ENCODE measurements at regions not wholly inside any gene's neighbourhood (a gene's known extent, or its start where the extent isn't known, plus 50 kb on each side); places are given as distances from the start of the nearest gene placed in this dataset.

DNA sequence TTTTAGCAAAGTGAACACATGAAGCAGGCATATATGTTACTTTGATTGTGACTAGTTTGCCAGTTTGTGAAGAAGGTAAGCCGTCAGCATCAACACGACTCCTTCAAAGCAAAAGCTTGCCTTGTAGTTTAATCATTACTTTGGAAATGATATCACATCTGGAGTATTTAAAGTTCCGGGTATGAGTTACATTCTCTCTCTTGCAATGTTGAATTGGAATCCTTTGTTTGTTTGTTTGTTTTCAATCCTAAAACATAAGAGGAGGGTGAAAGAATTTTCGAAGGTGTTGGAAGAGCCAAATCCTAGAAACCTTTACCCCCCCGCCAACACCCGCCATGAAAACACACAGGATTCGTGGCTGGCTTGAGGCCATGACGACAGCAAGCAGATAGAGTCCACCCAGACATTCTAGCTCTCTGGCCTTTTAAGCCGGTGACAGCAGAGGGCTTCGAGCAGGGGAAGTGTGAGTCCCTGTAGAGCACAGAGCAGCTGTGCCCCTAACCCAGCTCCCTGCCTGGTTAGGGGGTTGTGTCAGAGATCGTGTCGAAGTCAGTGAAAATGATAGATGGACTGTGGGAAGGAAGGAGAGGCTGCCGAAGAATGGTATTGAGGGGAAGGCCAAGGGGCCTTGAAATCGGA is 103.8 kb upstream of the SMIM21 start:
- H3K27ac ChIP-seq (ENCODE audit: low read length): no peak overlapping the region
- ATAC-seq: peak in 1 of 2 donors; percentile 49

DNA sequence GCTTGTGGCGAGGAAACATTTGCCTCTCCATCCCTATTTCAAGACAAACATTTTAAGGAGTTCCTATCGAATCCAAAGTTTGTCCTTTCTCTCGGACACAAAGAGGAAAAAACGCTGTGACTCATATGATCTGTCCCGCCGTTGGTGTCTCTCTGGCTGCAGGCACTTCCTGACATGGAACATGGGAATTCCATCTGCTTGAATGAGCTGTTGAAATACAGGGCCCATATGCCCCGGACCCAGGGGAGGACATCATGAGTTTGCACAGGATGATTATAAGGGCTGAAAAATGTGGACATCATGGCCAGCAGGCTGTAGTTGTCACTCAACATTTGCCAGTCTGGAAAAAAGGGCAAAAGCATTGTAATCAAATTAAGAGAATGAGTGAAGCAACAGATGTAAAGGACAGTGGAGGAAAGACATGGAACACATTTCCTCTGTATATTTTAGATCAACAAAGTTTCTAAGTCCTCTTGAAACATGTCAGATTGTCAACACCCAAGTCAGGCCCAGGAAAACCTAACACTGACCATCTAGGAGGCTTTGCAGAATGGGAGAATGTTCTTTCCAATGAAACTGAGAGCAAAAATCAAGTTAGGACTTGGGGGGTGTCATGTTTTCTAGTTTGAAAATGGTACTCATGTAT is 103.2 kb upstream of the SMIM21 start:
- H3K4me1 ChIP-seq (ENCODE audit: control insufficient read depth, insufficient read depth, low read length): no peaks in the 10 kb centered on the region
- 51% methylated on average over 7 of the region's 7 CpGs for WGBS
- intact Hi-C loops (cut with DNase I): no loop called here
- no peak overlapping the region for H3K27ac ChIP-seq (ENCODE audit: low read length)
- H3K4me3 ChIP-seq (ENCODE audit: low read length): no peak overlapping the region
- ATAC-seq: peak; percentile 43 to 78
- no peaks in the 10 kb centered on the region for H3K9me3 ChIP-seq (ENCODE audit: control insufficient read depth, low read length)
- no peaks in the 10 kb centered on the region for H3K27me3 ChIP-seq (ENCODE audit: control insufficient read depth, insufficient read depth)
- peak in 2 of 3 donors; percentile 49 to 62 for DNase-seq

More for the DNA sequence above, 103.8 kb upstream of the SMIM21 start:
- H3K9me3 ChIP-seq (ENCODE audit: control insufficient read depth, low read length): no peaks in the 10 kb centered on the region
- 48% methylated on average over 14 of the region's 14 CpGs for WGBS
- H3K27me3 ChIP-seq (ENCODE audit: control insufficient read depth, insufficient read depth): no peaks in the 10 kb centered on the region
- no peak for DNase-seq
- H3K4me1 ChIP-seq (ENCODE audit: control insufficient read depth, insufficient read depth, low read length): no peaks in the 10 kb centered on the region
- no peak overlapping the region for H3K4me3 ChIP-seq (ENCODE audit: low read length)
- intact Hi-C loops (cut with DNase I): no loop called here

DNA sequence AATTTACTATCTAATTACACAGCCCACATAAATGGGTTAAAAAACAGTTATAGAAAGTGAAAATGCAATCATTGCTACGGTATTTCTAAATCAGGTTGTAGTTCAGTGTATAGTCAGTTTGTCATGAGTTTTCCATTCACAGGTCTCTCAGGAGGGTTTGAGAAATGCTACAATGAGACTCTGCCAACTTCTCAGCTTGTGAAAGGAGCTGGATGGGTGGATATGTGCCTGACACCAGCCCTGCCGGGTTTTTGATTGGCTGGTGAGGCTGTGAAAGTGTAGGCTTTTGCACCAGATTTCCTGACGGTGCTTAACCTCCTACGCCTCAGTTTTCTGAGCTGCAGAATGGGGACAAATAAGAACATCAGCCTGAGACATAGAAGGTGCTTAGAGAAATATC is 102.6 kb upstream of the SMIM21 start:
- intact Hi-C loops (cut with DNase I): no loop called here
- H3K9me3 ChIP-seq (ENCODE audit: control insufficient read depth, low read length): no peaks in the 10 kb centered on the region
- H3K4me3 ChIP-seq (ENCODE audit: low read length): no peak overlapping the region
- H3K27me3 ChIP-seq (ENCODE audit: control insufficient read depth, insufficient read depth): no peaks in the 10 kb centered on the region
- DNase-seq (no peak), ATAC-seq (no peak)
- no peak overlapping the region for H3K27ac ChIP-seq (ENCODE audit: low read length)
- WGBS: 46% methylated on average over 4 of the region's 4 CpGs
- no peaks in the 10 kb centered on the region for H3K4me1 ChIP-seq (ENCODE audit: control insufficient read depth, insufficient read depth, low read length)

DNA sequence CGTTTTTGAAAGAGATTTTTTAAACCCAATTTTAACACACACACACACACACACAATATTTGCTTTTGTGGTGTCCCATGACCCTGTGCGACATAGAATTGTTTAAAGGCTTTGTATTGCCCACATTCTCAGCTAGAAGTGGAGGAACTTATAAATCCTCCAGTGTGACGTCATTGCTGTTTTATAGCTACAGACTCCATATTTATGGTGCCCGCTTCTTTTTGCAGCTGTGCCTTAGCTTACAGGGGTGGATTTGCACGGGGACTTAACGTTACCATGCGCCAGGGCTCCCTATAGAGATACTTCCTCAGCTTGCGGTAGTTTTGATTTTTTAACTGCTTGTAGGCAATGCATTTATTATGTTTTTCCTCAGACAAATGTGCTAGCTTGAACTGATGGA is 101.9 kb upstream of the SMIM21 start:
- Histone ChIP-seq H3K9me3 (ENCODE audit: control insufficient read depth, low read length) (no peaks in the 10 kb centered on the region), H3K4me1 (ENCODE audit: control insufficient read depth, insufficient read depth, low read length) (no peaks in the 10 kb centered on the region), H3K27ac (ENCODE audit: low read length) (no peak overlapping the region), H3K27me3 (ENCODE audit: control insufficient read depth, insufficient read depth) (no peaks in the 10 kb centered on the region), H3K4me3 (ENCODE audit: low read length) (no peak overlapping the region)
- intact Hi-C loops (cut with DNase I): no loop called here
- WGBS: 84% methylated on average over 8 of the region's 8 CpGs
- ATAC-seq (no peak), DNase-seq (no peak)

DNA sequence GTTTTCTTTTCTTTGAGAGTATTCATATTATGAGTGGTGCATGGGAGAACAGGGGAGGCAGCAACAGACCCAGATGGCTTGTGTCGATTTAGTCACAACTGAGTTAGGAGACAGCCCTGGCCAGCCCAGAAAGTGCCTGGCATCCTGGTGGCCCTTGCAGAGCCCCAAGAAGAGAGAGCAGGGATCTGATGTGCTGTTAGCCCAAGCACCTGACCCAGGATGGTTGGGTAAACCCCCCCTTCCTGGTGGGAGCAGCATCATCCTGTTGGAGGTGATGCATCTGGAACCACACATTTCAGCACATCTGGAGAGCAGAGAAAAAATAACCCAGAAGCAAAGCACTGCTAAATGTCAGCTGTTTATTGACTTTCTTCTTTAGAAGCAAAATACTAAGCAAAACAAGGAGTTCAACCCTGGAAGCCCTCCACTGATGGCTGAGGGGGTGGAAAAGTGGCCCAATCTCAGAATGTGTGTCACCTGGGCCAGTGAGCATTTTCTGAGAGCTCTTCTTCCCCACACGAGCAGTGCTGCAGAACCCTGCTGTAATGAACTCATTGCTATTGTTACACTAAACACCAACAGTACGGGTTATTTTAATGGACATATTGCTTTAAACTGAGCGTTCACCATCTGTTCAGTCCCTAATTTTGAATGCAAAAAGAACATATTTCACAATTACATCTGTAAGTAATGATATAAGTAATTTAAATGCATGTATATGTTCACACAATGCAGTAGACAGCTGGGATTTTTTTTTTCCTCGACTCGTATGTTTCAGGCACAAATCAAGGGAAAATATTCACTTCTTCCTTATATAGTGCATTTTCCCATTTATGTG is 100.6 kb upstream of the SMIM21 start:
- Histone ChIP-seq H3K27me3 (ENCODE audit: control insufficient read depth, insufficient read depth) (no peaks in the 10 kb centered on the region), H3K9me3 (ENCODE audit: control insufficient read depth, low read length) (no peaks in the 10 kb centered on the region), H3K4me3 (ENCODE audit: low read length) (no peak overlapping the region), H3K4me1 (ENCODE audit: control insufficient read depth, insufficient read depth, low read length) (no peaks in the 10 kb centered on the region), H3K27ac (ENCODE audit: low read length) (no peak overlapping the region)
- intact Hi-C loops (cut with DNase I): no loop called here
- 77% methylated on average over 6 of the region's 6 CpGs for WGBS
- ATAC-seq (no peak), DNase-seq (no peak)

DNA sequence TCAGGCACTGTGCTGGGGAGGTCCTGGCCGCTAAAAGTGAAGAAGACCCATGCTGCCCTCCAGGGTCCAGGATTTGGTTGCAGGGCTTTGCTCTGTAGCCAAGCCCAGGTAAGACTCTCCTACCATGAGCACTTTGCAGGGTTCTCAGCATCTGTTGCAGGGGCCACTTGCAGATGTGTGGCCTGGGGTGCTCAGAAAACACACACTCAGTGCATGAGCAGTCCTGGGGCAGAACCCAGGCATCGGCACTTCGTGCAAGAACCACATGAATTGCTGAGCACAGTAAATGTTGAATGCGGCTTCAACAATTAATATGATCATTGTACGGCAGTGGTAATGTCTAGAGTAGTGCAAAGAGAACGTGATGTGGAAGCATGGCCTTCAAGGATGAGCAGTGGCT is 98.5 kb upstream of the SMIM21 start:
- 93% methylated on average over 6 of the region's 6 CpGs for whole genome bisulfite sequencing
- no peak overlapping the region for H3K27ac ChIP-seq (ENCODE audit: low read length)
- intact Hi-C loops (cut with DNase I): no loop called here
- H3K9me3 ChIP-seq (ENCODE audit: control insufficient read depth, low read length): no peaks in the 10 kb centered on the region
- no peaks in the 10 kb centered on the region for H3K27me3 ChIP-seq (ENCODE audit: control insufficient read depth, insufficient read depth)
- ATAC-seq: no peak
- no peak overlapping the region for H3K4me3 ChIP-seq (ENCODE audit: low read length)
- DNase-seq: no peak
- H3K4me1 ChIP-seq (ENCODE audit: control insufficient read depth, insufficient read depth, low read length): no peaks in the 10 kb centered on the region

DNA sequence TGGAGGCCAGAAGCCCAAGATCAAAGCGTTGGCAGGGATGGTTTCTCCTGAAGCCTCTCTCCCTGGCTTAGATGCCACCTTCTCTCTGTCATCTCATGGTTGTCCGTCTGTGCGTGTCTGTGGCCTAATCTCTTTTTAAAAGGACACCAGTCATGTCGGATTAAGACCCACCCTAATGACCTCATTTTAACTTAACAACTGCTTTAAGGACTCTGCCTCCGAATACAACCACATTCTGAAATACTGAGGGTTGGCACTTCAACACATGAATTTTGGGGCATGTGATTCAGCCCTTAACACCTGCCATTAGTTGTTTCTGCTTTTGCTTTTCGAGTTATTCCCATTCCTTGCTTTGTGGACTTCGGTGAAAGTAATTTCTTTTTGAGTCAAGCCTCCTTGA is 97.8 kb upstream of the SMIM21 start:
- Histone ChIP-seq H3K4me1 (ENCODE audit: control insufficient read depth, insufficient read depth, low read length) (no peaks in the 10 kb centered on the region), H3K27me3 (ENCODE audit: control insufficient read depth, insufficient read depth) (no peaks in the 10 kb centered on the region), H3K4me3 (ENCODE audit: low read length) (no peak overlapping the region), H3K9me3 (ENCODE audit: control insufficient read depth, low read length) (no peaks in the 10 kb centered on the region), H3K27ac (ENCODE audit: low read length) (no peak overlapping the region)
- ATAC-seq: no peak
- no peak for DNase-seq
- intact Hi-C loops (cut with DNase I): no loop called here
- WGBS: 88% methylated on average over 7 of the region's 7 CpGs

DNA sequence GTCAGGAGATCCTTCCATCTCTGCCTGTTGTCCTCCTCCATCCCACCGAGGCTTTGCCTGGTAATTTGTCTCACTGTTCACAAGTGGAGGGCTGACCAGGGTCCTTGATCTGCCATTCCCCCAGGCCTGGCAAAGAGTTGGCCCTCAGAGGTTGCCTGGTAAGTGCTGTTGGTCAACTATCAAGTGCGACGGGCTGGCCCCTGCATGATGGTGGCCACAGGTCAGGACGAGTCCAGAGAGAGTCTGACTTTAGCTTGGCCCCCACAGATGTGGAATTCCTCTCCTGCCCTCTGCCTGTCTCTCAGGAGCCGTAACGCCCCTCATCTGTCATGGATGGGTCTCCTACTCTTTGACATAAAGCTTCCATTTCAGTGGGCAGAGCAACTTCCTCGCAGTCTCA is 97.3 kb upstream of the SMIM21 start:
- DNase-seq (no peak), ATAC-seq (peak in 1 of 2 donors; percentile 14)
- Histone ChIP-seq H3K27me3 (ENCODE audit: control insufficient read depth, insufficient read depth) (no peaks in the 10 kb centered on the region), H3K4me3 (ENCODE audit: low read length) (no peak overlapping the region), H3K9me3 (ENCODE audit: control insufficient read depth, low read length) (no peaks in the 10 kb centered on the region), H3K27ac (ENCODE audit: low read length) (no peak overlapping the region), H3K4me1 (ENCODE audit: control insufficient read depth, insufficient read depth, low read length) (no peaks in the 10 kb centered on the region)
- 89% methylated on average over 7 of the region's 7 CpGs for WGBS
- intact Hi-C loops (cut with DNase I): no loop called here

DNA sequence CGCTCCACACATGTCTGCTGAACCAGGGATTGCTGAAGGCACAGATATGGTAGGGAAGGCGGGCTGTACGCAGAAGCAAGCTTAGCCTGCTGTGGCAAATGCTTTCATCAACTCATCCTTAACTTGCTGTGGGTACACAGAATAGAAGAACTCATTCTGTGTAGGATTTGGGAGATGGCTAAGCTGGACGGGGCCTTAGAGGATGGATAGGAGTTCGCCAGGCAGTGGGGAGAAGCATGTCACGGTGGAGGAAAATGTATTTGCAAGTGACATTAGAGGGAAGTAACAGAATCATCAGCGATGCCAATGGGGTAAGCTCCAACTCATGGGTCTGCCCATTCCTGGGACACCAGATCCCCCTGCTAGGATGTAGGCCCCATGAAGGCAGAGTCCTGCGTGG is 96.7 kb upstream of the SMIM21 start:
- Histone ChIP-seq H3K27ac (ENCODE audit: low read length) (no peak overlapping the region), H3K4me3 (ENCODE audit: low read length) (no peak overlapping the region), H3K4me1 (ENCODE audit: control insufficient read depth, insufficient read depth, low read length) (no peaks in the 10 kb centered on the region), H3K27me3 (ENCODE audit: control insufficient read depth, insufficient read depth) (no peaks in the 10 kb centered on the region), H3K9me3 (ENCODE audit: control insufficient read depth, low read length) (no peaks in the 10 kb centered on the region)
- ATAC-seq: peak in 1 of 2 donors; percentile 41
- 93% methylated on average over 8 of the region's 8 CpGs for WGBS
- no peak for DNase-seq
- intact Hi-C loops (cut with DNase I): no loop called here

DNA sequence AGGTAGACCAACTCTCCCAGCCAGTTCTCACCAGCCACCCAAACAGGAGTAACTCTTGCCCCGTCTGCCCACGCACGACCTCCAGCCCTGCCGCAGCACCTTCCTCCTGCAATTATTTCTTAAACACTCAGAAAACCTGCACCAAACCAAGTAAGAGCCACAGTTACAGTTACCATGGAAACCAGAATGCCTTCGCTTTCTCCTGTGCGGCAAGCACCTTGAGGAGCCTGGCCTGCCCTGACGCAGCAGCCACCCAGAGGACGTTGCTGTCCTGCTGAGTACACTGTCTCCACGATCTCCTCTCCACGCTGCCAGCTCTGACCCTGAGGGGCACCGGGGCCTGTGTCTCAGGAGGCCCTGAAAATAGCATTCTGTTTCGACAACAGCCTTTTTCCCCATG is 94.3 kb upstream of the SMIM21 start:
- no peak overlapping the region for H3K27ac ChIP-seq (ENCODE audit: low read length)
- 81% methylated on average over 12 of the region's 12 CpGs for WGBS
- H3K9me3 ChIP-seq (ENCODE audit: control insufficient read depth, low read length): no peaks in the 10 kb centered on the region
- intact Hi-C loops (cut with DNase I): no loop called here
- H3K4me3 ChIP-seq (ENCODE audit: low read length): no peak overlapping the region
- ATAC-seq: no peak
- H3K4me1 ChIP-seq (ENCODE audit: control insufficient read depth, insufficient read depth, low read length): no peaks in the 10 kb centered on the region
- no peak for DNase-seq
- H3K27me3 ChIP-seq (ENCODE audit: control insufficient read depth, insufficient read depth): no peaks in the 10 kb centered on the region

DNA sequence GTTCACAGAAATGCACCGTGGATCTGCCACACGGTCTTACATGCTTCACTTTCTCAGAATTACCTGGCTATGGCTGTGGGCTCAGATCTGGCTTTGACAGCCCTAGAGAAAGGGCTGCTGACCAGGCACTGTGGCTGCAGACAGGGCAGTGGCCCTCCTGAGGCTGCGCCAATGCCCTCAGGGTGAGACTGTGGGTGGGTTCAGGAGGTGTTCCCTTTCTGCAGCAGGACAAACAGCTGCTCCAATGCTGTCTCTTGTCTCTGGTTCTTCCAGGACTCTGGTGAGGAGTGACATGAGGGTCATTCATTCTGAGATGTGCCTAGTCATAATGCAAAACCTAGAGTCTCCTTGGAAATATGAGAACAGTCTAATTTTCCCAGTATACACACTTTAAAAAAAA is 90.5 kb upstream of the SMIM21 start:
- intact Hi-C loops (cut with DNase I): no loop called here
- Histone ChIP-seq H3K27ac (ENCODE audit: low read length) (no peak overlapping the region), H3K9me3 (ENCODE audit: control insufficient read depth, low read length) (no peaks in the 10 kb centered on the region), H3K4me3 (ENCODE audit: low read length) (no peak overlapping the region), H3K27me3 (ENCODE audit: control insufficient read depth, insufficient read depth) (no peaks in the 10 kb centered on the region), H3K4me1 (ENCODE audit: control insufficient read depth, insufficient read depth, low read length) (no peaks in the 10 kb centered on the region)
- no peak for DNase-seq
- ATAC-seq: no peak
- 93% methylated on average over 3 of the region's 3 CpGs for WGBS

Data from right cardiac atrium (tissue), 5 donors.